ENCODE measurements at regions not wholly inside any gene's neighbourhood (a gene's known extent, or its start where the extent isn't known, plus 50 kb on each side); places are given as distances from the start of the nearest gene placed in this dataset.

- TF ChIP-seq, protein P1, sequence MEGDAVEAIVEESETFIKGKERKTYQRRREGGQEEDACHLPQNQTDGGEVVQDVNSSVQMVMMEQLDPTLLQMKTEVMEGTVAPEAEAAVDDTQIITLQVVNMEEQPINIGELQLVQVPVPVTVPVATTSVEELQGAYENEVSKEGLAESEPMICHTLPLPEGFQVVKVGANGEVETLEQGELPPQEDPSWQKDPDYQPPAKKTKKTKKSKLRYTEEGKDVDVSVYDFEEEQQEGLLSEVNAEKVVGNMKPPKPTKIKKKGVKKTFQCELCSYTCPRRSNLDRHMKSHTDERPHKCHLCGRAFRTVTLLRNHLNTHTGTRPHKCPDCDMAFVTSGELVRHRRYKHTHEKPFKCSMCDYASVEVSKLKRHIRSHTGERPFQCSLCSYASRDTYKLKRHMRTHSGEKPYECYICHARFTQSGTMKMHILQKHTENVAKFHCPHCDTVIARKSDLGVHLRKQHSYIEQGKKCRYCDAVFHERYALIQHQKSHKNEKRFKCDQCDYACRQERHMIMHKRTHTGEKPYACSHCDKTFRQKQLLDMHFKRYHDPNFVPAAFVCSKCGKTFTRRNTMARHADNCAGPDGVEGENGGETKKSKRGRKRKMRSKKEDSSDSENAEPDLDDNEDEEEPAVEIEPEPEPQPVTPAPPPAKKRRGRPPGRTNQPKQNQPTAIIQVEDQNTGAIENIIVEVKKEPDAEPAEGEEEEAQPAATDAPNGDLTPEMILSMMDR (IDR thresholded peaks at IDR 0.05), result no peak
- no peak for TF ChIP-seq ELK1 (IDR thresholded peaks at IDR 0.05; ENCODE audit: low read depth, low read length)
- no peak for TF ChIP-seq GATA3 (IDR thresholded peaks at IDR 0.05; ENCODE audit: borderline replicate concordance)
- TF ChIP-seq RFX5 (IDR thresholded peaks at IDR 0.05), result no peak
- TF ChIP-seq CHD4 (IDR thresholded peaks at IDR 0.05; ENCODE audit: borderline replicate concordance), result no peak
Observed at GRCh38 chr2:173467751-173468150, 113.1 kb downstream of the CDCA7 start.

Data from A549 (cell line).